GM04504 (cell line): ENCODE measurements at regions not wholly inside any gene's neighbourhood (a gene's known extent, or its start where the extent isn't known, plus 50 kb on each side); places are given as distances from the start of the nearest gene placed in this dataset.

Experiments used
- DNase-seq: peaks from one replicate; pipeline ENCODE4 v3.0.0-alpha.2; 2012; ENCODE audit warnings: low read depth

- no peak for DNase-seq
Observed at GRCh38 chr21:24727803-24728440, 879.4 kb downstream of the MRPL39 start.

- DNase-seq, result no peak
Observed at GRCh38 chr21:24716281-24716918, 890.9 kb downstream of the MRPL39 start.

- DNase-seq, result no peak
Observed at GRCh38 chr21:24714646-24715200, 892.6 kb downstream of the MRPL39 start.

GRCh38 chr21:24705201-24705600, 902.1 kb downstream of the MRPL39 start:
- DNase-seq, result no peak

GRCh38 chr21:24693779-24694178, 913.5 kb downstream of the MRPL39 start:
- no peak for DNase-seq

GRCh38 chr21:24681456-24681855, 925.8 kb downstream of the MRPL39 start:
- no peak for DNase-seq

- no peak for DNase-seq
Observed at GRCh38 chr21:24671901-24672300, 935.4 kb downstream of the MRPL39 start.

GRCh38 chr21:24658926-24659325, 948.4 kb downstream of the MRPL39 start:
- no peak for DNase-seq

GRCh38 chr21:24658026-24658425, 949.3 kb downstream of the MRPL39 start:
- no peak for DNase-seq

- no peak for DNase-seq
Observed at GRCh38 chr21:24649691-24650090, 957.6 kb downstream of the MRPL39 start.

GRCh38 chr21:24636696-24637095, 970.6 kb downstream of the MRPL39 start:
- no peak for DNase-seq

GRCh38 chr21:24634749-24635148, 972.5 kb downstream of the MRPL39 start:
- DNase-seq, result no peak

- DNase-seq, result no peak
Observed at GRCh38 chr21:24628536-24628935, 978.7 kb downstream of the MRPL39 start.

GRCh38 chr21:24628046-24628445, 979.2 kb downstream of the MRPL39 start:
- no peak for DNase-seq

- DNase-seq, result no peak
Observed at GRCh38 chr21:24617819-24618218, 989.5 kb downstream of the MRPL39 start.

- DNase-seq, result no peak
Observed at GRCh38 chr21:24594082-24594481, 1013.2 kb downstream of the MRPL39 start.

- DNase-seq, result no peak
Observed at GRCh38 chr21:24590261-24590660, 1017.0 kb downstream of the MRPL39 start.

GRCh38 chr21:24583473-24583872, 1023.8 kb downstream of the MRPL39 start:
- no peak for DNase-seq

GRCh38 chr21:24577301-24577700, 1030.0 kb downstream of the MRPL39 start:
- DNase-seq, result no peak

- no peak for DNase-seq
Observed at GRCh38 chr21:24561291-24561690, 1046.0 kb downstream of the MRPL39 start.

GRCh38 chr21:24552491-24552890, 1054.8 kb downstream of the MRPL39 start:
- DNase-seq, result no peak

- no peak for DNase-seq
Observed at GRCh38 chr21:24545807-24546361, 1061.4 kb downstream of the MRPL39 start.

GRCh38 chr21:24514081-24514733, 1093.1 kb downstream of the MRPL39 start:
- no peak for DNase-seq
